Neural cell (in vitro differentiated cells): ENCODE measurements at regions not wholly inside any gene's neighbourhood (a gene's known extent, or its start where the extent isn't known, plus 50 kb on each side); places are given as distances from the start of the nearest gene placed in this dataset.

Experiments used
- H2AFZ ChIP-seq: fragments of 200-600, 300-800 bp; sonication (generic), shearing (Covaris generic); 2 replicates; pipeline ENCODE4 v1.6.0; 2014; ENCODE audit warnings: low read depth, mild to moderate bottlenecking, antibody characterized with exemption, low read length, moderate library complexity
- H3F3A ChIP-seq: fragments of 200-600 bp; shearing (Covaris generic); 2 replicates; pipeline ENCODE4 v1.6.1; 2016; ENCODE audit warnings: mild to moderate bottlenecking, moderate library complexity, mixed read lengths, antibody characterized with exemption, low read length; ENCODE audit not compliant: insufficient read depth, poor library complexity, severe bottlenecking
- H3K27ac ChIP-seq: fragments of 200-600, 300-800 bp; sonication (generic), shearing (Covaris generic); 2 replicates; pipeline ENCODE4 v1.5.1; 2014; ENCODE audit warnings: mild to moderate bottlenecking, low read length, moderate library complexity
- H3K27me3 ChIP-seq: fragments of 300-800, 200-600 bp; sonication (generic), shearing (Covaris generic); 2 replicates; pipeline ENCODE4 v1.6.0; 2014; ENCODE audit warnings: mild to moderate bottlenecking, low read depth, low read length, moderate library complexity; ENCODE audit not compliant: insufficient read depth
- H3K36me3 ChIP-seq: fragments of 300-800, 200-600 bp; sonication (generic), shearing (Covaris generic); 2 replicates; pipeline ENCODE4 v1.5.1; 2014; ENCODE audit warnings: mild to moderate bottlenecking, antibody characterized with exemption, low read length, moderate library complexity; ENCODE audit not compliant: insufficient read depth
- H3K4me2 ChIP-seq: fragments of 300-800, 200-600 bp; sonication (generic), shearing (Covaris generic); 2 replicates; pipeline ENCODE4 v1.6.0; 2014; ENCODE audit warnings: mild to moderate bottlenecking, low read length
- H3K4me3 ChIP-seq: fragments of 300-800, 200-600 bp; sonication (generic), shearing (Covaris generic); 2 replicates; pipeline ENCODE4 v1.5.1; 2014; ENCODE audit warnings: mild to moderate bottlenecking, low read length, moderate library complexity
- H3K79me2 ChIP-seq: fragments of 200-600 bp; shearing (Covaris generic); replicated peaks from 2 replicates; pipeline ENCODE4 v1.6.0; 2014; ENCODE audit warnings: mild to moderate bottlenecking, low read length, moderate library complexity; ENCODE audit not compliant: insufficient read depth
- H3K9ac ChIP-seq: fragments of 300-800, 200-600 bp; sonication (generic), shearing (Covaris generic); 2 replicates; pipeline ENCODE4 v1.6.1; 2016; ENCODE audit warnings: mild to moderate bottlenecking, low read length, mixed read lengths
- H3K9me2 ChIP-seq: fragments of 200-600 bp; shearing (Covaris generic); 2 replicates; pipeline ENCODE4 v1.6.1; 2016; ENCODE audit warnings: mild to moderate bottlenecking, low read length, mixed read lengths; ENCODE audit not compliant: insufficient read depth
- H3K9me3 ChIP-seq: fragments of 200-600, 300-800 bp; sonication (generic), shearing (Covaris generic); 2 replicates; pipeline ENCODE4 v1.6.1; 2016; ENCODE audit warnings: mild to moderate bottlenecking, mixed run types, low read length, moderate library complexity, mixed read lengths
- H4K20me1 ChIP-seq: fragments of 200-600 bp; shearing (Covaris generic); 2 replicates; pipeline ENCODE4 v1.6.1; 2016; ENCODE audit warnings: mild to moderate bottlenecking, mixed run types; ENCODE audit not compliant: insufficient read depth
- EP300 ChIP-seq: fragments of 450-650 bp; conservative IDR thresholded peaks from 2 replicates; pipeline ENCODE4 v1.6.1; 2014; ENCODE audit warnings: antibody characterized with exemption, mild to moderate bottlenecking, moderate library complexity; ENCODE audit not compliant: poor library complexity, severe bottlenecking
- EZH2 ChIP-seq: fragments of 200-600, 300-800 bp; shearing (Covaris generic), sonication (generic); IDR thresholded peaks from 2 replicates; pipeline ENCODE4 v1.6.1; 2014; ENCODE audit warnings: antibody characterized with exemption, low read length, borderline replicate concordance, mild to moderate bottlenecking; ENCODE audit not compliant: insufficient read depth, poor library complexity, severe bottlenecking
- MXI1 ChIP-seq: fragments of 450-650 bp; conservative IDR thresholded peaks from 2 replicates; pipeline ENCODE4 v1.6.1; 2014; ENCODE audit warnings: antibody characterized with exemption, mild to moderate bottlenecking; ENCODE audit not compliant: poor library complexity, severe bottlenecking
- POLR2AphosphoS5 ChIP-seq: IDR thresholded peaks from 2 replicates; pipeline ENCODE4 v1.6.1; 2012
- RAD21 ChIP-seq: fragments of 450-650 bp; conservative IDR thresholded peaks from 2 replicates; pipeline ENCODE4 v1.6.1; 2014; ENCODE audit warnings: antibody characterized with exemption, mild to moderate bottlenecking, moderate library complexity
- REST ChIP-seq: IDR thresholded peaks from 2 replicates; pipeline ENCODE4 v1.6.1; 2012; ENCODE audit warnings: borderline replicate concordance
- SMC3 ChIP-seq: fragments of 450-650 bp; conservative IDR thresholded peaks from 2 replicates; pipeline ENCODE4 v1.6.1; 2014; ENCODE audit warnings: antibody characterized with exemption, mild to moderate bottlenecking, moderate library complexity; ENCODE audit not compliant: poor library complexity
- TAF1 ChIP-seq: IDR thresholded peaks from 2 replicates; pipeline ENCODE4 v1.6.1; 2012; ENCODE audit warnings: low read depth
- TF ChIP-seq, protein P1 (sequence below): fragments of 450-650 bp; IDR thresholded peaks from 2 replicates; pipeline ENCODE4 v1.5.1; 2014; ENCODE audit warnings: antibody characterized with exemption, mild to moderate bottlenecking, moderate library complexity; ENCODE audit not compliant: poor library complexity, severe bottlenecking

DNA sequence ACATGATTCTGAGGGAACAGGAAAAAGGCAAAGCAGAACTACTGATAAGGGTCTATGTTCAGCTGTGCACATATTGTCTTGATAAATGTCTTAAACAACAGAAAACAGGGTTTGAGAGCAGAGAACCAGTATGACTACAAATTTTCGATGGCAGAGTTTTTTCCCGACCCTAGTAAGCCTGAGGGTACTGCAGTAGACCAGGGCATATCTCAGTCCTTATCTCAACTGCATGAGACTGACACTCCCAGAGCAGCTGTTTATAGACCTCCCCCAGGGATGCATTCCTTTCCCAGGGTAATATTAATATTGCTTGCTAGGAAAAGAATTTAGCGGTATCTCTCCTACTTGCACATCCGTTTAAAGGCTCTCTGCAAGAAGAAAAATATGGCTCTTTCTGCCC, 1176.8 kb upstream of the ADGRB3 start (continued):
- TF ChIP-seq, protein P1, sequence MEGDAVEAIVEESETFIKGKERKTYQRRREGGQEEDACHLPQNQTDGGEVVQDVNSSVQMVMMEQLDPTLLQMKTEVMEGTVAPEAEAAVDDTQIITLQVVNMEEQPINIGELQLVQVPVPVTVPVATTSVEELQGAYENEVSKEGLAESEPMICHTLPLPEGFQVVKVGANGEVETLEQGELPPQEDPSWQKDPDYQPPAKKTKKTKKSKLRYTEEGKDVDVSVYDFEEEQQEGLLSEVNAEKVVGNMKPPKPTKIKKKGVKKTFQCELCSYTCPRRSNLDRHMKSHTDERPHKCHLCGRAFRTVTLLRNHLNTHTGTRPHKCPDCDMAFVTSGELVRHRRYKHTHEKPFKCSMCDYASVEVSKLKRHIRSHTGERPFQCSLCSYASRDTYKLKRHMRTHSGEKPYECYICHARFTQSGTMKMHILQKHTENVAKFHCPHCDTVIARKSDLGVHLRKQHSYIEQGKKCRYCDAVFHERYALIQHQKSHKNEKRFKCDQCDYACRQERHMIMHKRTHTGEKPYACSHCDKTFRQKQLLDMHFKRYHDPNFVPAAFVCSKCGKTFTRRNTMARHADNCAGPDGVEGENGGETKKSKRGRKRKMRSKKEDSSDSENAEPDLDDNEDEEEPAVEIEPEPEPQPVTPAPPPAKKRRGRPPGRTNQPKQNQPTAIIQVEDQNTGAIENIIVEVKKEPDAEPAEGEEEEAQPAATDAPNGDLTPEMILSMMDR, result no peak
- no peak for TF ChIP-seq EP300

DNA sequence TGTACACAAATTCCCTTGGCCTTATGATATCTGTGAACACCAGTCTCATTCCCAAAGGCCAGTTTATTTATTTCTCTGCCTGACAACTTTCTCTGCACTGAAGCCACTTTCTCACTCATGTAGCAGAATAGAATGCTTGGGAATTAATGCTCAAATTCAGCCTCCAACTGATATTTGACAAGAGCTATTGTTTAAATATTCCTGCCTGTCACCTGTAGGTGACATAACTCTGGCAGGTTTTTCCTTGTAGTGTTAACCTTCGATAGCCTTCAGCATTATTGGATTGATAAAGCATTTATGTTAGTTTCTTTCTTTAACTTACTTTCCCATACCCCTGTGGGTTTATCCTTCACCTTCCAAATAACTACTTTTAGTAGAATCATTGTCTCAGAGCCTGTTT, 1183.2 kb upstream of the ADGRB3 start:
- no peaks in the 10 kb centered on the region for H3K36me3 ChIP-seq
- H3K4me3 ChIP-seq, result peak overlapping the region; percentile 24
- H3K9me2 ChIP-seq, result no peaks in the 10 kb centered on the region
- H4K20me1 ChIP-seq, result no peaks in the 10 kb centered on the region
- H3F3A ChIP-seq, result peaks cover 6% of the 10 kb centered on the region
- peak; percentile 46 for TF ChIP-seq POLR2AphosphoS5
- no peak for TF ChIP-seq SMC3
- peak; percentile 94 for TF ChIP-seq EP300
- TF ChIP-seq MXI1, result no peak
- no peak for TF ChIP-seq EZH2
- no peak for TF ChIP-seq RAD21
- TF ChIP-seq REST, result peak; percentile 96
- no peaks in the 10 kb centered on the region for H3K79me2 ChIP-seq
- H3K27ac ChIP-seq, result peak overlapping the region; percentile 69
- no peak overlapping the region for H3K4me2 ChIP-seq
- H2AFZ ChIP-seq, result no peak overlapping the region
- H3K9me3 ChIP-seq, result no peaks in the 10 kb centered on the region
- no peak overlapping the region for H3K9ac ChIP-seq
- H3K27me3 ChIP-seq, result no peaks in the 10 kb centered on the region

GRCh38 chr6:67450641-67451040, 1184.4 kb upstream of the ADGRB3 start:
- Histone ChIP-seq H3K4me3 (no peak overlapping the region), H3K9me2 (no peaks in the 10 kb centered on the region), H3K27me3 (no peaks in the 10 kb centered on the region)

More at GRCh38 chr6:67450641-67451040, 1184.4 kb upstream of the ADGRB3 start:
- H3K27ac ChIP-seq, result peak overlapping the region; percentile 69
- no peaks in the 10 kb centered on the region for H3K79me2 ChIP-seq
- H3F3A ChIP-seq, result peaks cover 6% of the 10 kb centered on the region
- no peak overlapping the region for H3K9ac ChIP-seq
- H4K20me1 ChIP-seq, result no peaks in the 10 kb centered on the region
- TF ChIP-seq RAD21 (no peak), TAF1 (no peak)
- no peak overlapping the region for H2AFZ ChIP-seq
- H3K9me3 ChIP-seq, result no peaks in the 10 kb centered on the region
- H3K4me2 ChIP-seq, result no peak overlapping the region
- H3K36me3 ChIP-seq, result no peaks in the 10 kb centered on the region
